Kidney epithelial cell (primary cell): ENCODE measurements at regions not wholly inside any gene's neighbourhood (a gene's known extent, or its start where the extent isn't known, plus 50 kb on each side); places are given as distances from the start of the nearest gene placed in this dataset.

Experiments used
- DNase-seq: peaks from one replicate; pipeline ENCODE4 v3.0.0-alpha.2; 2010; ENCODE audit warnings: low read depth
- H3K27me3 ChIP-seq: 2 replicates; pipeline ENCODE4 v1.6.0; 2011; ENCODE audit warnings: low read length; ENCODE audit not compliant: control insufficient read depth, insufficient read depth
- H3K36me3 ChIP-seq: 2 replicates; pipeline ENCODE4 v1.5.1; 2011; ENCODE audit warnings: low read length; ENCODE audit not compliant: control insufficient read depth, insufficient read depth
- H3K4me3 ChIP-seq: 2 replicates; pipeline ENCODE4 v1.5.1; 2011; ENCODE audit warnings: low read depth, mild to moderate bottlenecking, control low read depth, low read length
- CTCF ChIP-seq: IDR thresholded peaks from 2 replicates; pipeline ENCODE4 v1.5.1; 2011; ENCODE audit warnings: mild to moderate bottlenecking, moderate library complexity, low read length, control low read depth, inconsistent platforms; ENCODE audit not compliant: insufficient read depth, poor library complexity, severe bottlenecking

- Histone ChIP-seq H3K27me3 (no peaks in the 10 kb centered on the region), H3K36me3 (no peaks in the 10 kb centered on the region), H3K4me3 (no peak overlapping the region)
- no peak for TF ChIP-seq CTCF
- DNase-seq = peak; percentile 21
Measured at GRCh38 chr16:25481636-25482035, 210.1 kb upstream of the HS3ST4 start.

- no peak for DNase-seq
- Histone ChIP-seq H3K4me3 (no peak overlapping the region), H3K36me3 (no peaks in the 10 kb centered on the region), H3K27me3 (no peaks in the 10 kb centered on the region)
- TF ChIP-seq CTCF = no peak
Measured at GRCh38 chr16:25478476-25478875, 213.3 kb upstream of the HS3ST4 start.

GRCh38 chr16:25464058-25464457 lies 206.4 kb upstream of the ZKSCAN2 start:
- Histone ChIP-seq H3K4me3 (no peak overlapping the region), H3K27me3 (no peaks in the 10 kb centered on the region), H3K36me3 (no peaks in the 10 kb centered on the region)
- TF ChIP-seq CTCF = no peak
- DNase-seq = no peak

DNA sequence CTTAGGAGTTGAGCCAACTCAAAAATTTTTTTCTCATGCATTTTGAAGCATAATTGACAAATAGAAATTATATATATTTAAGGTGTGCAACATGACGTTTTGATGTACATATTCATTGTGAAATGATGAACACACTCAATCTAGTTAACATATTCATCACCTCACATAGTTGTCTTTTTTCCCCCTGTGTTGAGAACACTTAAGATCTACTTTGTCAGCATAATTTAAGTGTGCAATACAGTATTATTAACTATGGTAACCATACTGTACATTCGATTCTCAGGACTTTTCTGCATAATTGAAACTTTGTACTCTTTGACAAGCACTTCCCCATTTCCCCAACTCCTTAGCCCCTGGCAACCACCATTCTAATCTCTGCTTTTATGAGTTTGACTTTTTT lies 192.2 kb upstream of the ZKSCAN2 start:
- Histone ChIP-seq H3K36me3 (no peaks in the 10 kb centered on the region), H3K27me3 (no peaks in the 10 kb centered on the region), H3K4me3 (no peak overlapping the region)
- no peak for TF ChIP-seq CTCF
- no peak for DNase-seq

DNA sequence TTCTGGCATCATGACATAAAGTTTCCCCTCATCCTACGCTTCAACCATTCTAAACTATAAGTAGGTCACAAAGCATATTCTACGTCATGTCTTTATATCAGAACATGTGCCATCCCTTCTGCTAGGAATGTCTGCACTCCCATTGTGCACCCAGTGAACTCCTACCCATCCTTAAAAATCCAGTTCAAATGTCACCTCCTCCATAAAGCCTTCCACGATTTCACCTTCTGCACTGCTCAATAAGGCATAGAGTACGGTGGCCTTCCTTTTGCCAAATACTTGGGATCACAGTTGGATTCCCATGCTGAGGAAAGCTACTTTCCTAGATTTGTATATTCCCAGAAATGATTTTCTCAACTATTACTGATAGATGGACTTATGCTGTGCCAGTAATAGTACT lies 186.3 kb upstream of the ZKSCAN2 start:
- no peak for DNase-seq
- Histone ChIP-seq H3K27me3 (no peaks in the 10 kb centered on the region), H3K4me3 (no peak overlapping the region), H3K36me3 (no peaks in the 10 kb centered on the region)
- no peak for TF ChIP-seq CTCF

DNA sequence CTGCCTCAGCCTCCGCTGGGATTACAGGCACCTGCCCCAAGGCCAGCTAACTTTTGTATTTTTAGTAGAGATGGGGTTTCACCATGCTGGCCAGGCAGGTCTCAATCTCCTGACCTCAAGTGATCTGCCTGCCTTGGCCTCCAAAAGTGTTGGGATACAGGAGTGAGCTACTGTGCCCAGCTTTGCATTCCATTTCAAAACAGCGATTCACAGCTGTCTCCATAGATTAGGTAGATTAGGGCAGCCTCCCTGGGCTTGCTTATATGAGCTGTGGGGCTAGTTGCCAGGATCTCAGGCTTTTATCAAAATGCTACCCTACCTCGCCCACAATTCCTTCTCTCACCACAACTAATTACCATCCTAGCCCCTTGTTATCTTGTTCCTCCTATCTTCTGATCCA lies 176.4 kb upstream of the ZKSCAN2 start:
- Histone ChIP-seq H3K4me3 (no peak overlapping the region), H3K27me3 (no peaks in the 10 kb centered on the region), H3K36me3 (no peaks in the 10 kb centered on the region)
- no peak for DNase-seq
- no peak for TF ChIP-seq CTCF
